ENCODE measurements at regions not wholly inside any gene's neighbourhood (a gene's known extent, or its start where the extent isn't known, plus 50 kb on each side); places are given as distances from the start of the nearest gene placed in this dataset.

- no TSS peak for BruUV-seq (replicated peaks)
- H3K4me1 ChIP-seq (ENCODE audit: control insufficient read depth, insufficient read depth, low read length), result no peaks in the 10 kb centered on the region
- H3K27ac ChIP-seq (ENCODE audit: insufficient read depth, low read length), result no peak overlapping the region
- H3K36me3 ChIP-seq (ENCODE audit: control insufficient read depth, insufficient read depth, low read length), result no peaks in the 10 kb centered on the region
- peaks cover 14% of the 10 kb centered on the region for H3K9me3 ChIP-seq (ENCODE audit: control insufficient read depth, insufficient read depth, low read length)
- no peak overlapping the region for H4K5ac ChIP-seq (ENCODE audit: low read depth, low read length)
- DNase-seq (no peak), ATAC-seq (ENCODE audit: low read depth) (no peak)
- TF ChIP-seq RFX5 (IDR thresholded peaks at IDR 0.05; ENCODE audit: low read depth, low read length), result no peak
- TF ChIP-seq MXI1 (IDR thresholded peaks at IDR 0.05; ENCODE audit: borderline replicate concordance, low read depth, low read length), result no peak
- no peak for TF ChIP-seq RAD21 (IDR thresholded peaks at IDR 0.05; ENCODE audit: low read length)
- TF ChIP-seq POLR2A (IDR thresholded peaks at IDR 0.05; ENCODE audit: low read depth, low read length), result no peak
- TF ChIP-seq, protein P1, sequence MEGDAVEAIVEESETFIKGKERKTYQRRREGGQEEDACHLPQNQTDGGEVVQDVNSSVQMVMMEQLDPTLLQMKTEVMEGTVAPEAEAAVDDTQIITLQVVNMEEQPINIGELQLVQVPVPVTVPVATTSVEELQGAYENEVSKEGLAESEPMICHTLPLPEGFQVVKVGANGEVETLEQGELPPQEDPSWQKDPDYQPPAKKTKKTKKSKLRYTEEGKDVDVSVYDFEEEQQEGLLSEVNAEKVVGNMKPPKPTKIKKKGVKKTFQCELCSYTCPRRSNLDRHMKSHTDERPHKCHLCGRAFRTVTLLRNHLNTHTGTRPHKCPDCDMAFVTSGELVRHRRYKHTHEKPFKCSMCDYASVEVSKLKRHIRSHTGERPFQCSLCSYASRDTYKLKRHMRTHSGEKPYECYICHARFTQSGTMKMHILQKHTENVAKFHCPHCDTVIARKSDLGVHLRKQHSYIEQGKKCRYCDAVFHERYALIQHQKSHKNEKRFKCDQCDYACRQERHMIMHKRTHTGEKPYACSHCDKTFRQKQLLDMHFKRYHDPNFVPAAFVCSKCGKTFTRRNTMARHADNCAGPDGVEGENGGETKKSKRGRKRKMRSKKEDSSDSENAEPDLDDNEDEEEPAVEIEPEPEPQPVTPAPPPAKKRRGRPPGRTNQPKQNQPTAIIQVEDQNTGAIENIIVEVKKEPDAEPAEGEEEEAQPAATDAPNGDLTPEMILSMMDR (conservative IDR thresholded peaks at IDR 0.05; ENCODE audit: low read depth, low read length), result no peak
- no peak for TF ChIP-seq NFE2L2 (IDR thresholded peaks at IDR 0.05; ENCODE audit: low read depth, low read length)
- no peak for TF ChIP-seq RCOR1 (IDR thresholded peaks at IDR 0.05; ENCODE audit: insufficient replicate concordance, low read length)
- no peak overlapping the region for H3K4me2 ChIP-seq (ENCODE audit: low read depth, low read length)
- CTCF ChIA-PET, result no interaction called here
- H2BK5ac ChIP-seq (ENCODE audit: low read depth, low read length, poor library complexity, severe bottlenecking), result no peak overlapping the region
- H2AFZ ChIP-seq (replicated peaks; ENCODE audit: low read length, poor library complexity), result no peak overlapping the region
- no peak overlapping the region for H3K9ac ChIP-seq (ENCODE audit: low read depth, low read length)
- dilution Hi-C loops (cut with HindIII; ENCODE audit: low sequenced_read_pairs, unreplicated experiment), result no loop called here
- intact Hi-C loops (cut with micrococcal nuclease), result no loop called here
- H3K27me3 ChIP-seq (ENCODE audit: control insufficient read depth, insufficient read depth, low read length), result no peaks in the 10 kb centered on the region
- H2AK9ac ChIP-seq (replicated peaks; ENCODE audit: low read depth, low read length, poor library complexity), result no peak overlapping the region
- no CpG with 5 or more reads among the region's 1 CpG for WGBS, 2 experiments (ENCODE audit: extremely low coverage in 2 of 2, insufficient read length in 1 of 2)
- H3K9me1 ChIP-seq (ENCODE audit: insufficient read depth, low read length), result no peaks in the 10 kb centered on the region
- no peak overlapping the region for H3K23ac ChIP-seq (ENCODE audit: low read depth, low read length)
- no peak overlapping the region for H3K14ac ChIP-seq (replicated peaks; ENCODE audit: low read depth, low read length)
- H2BK120ac ChIP-seq (ENCODE audit: low read depth, low read length), result no peak overlapping the region
- no peak overlapping the region for H4K8ac ChIP-seq (ENCODE audit: low read depth in 2 of 2, low read length in 2 of 2)
- no peak overlapping the region for H3K4ac ChIP-seq (ENCODE audit: low read depth, low read length)
- H3K4me3 ChIP-seq (ENCODE audit: insufficient read depth, low read depth, low read length), result no peak overlapping the region
- no peak overlapping the region for H3K56ac ChIP-seq (ENCODE audit: extremely low read depth, insufficient read depth, low read length)
- H3K79me1 ChIP-seq (ENCODE audit: low read depth in 1 of 2, low read length in 2 of 2), result no peaks in the 10 kb centered on the region
- no peak overlapping the region for H4K91ac ChIP-seq (ENCODE audit: insufficient read depth, low read depth, low read length)
- H2BK20ac ChIP-seq (ENCODE audit: low read depth, low read length), result no peak overlapping the region
- in situ Hi-C loops (cut with MboI; ENCODE audit: low sequenced_read_pairs), result no loop called here
- POLR2A ChIA-PET (ENCODE audit: unreplicated experiment), result no interaction called here
- H2AK5ac ChIP-seq (ENCODE audit: low read depth, low read length), result no peak overlapping the region
- H2BK15ac ChIP-seq (ENCODE audit: low read depth, low read length), result no peak overlapping the region
- H3K18ac ChIP-seq (ENCODE audit: low read depth, low read length), result no peak overlapping the region
- no peaks in the 10 kb centered on the region for H4K20me1 ChIP-seq (ENCODE audit: insufficient read depth, low read length)
Observed at GRCh38 chr14:98579140-98579539, 692.9 kb downstream of the BCL11B start.

Measured in IMR-90 (cell line).